ENCODE measurements at regions not wholly inside any gene's neighbourhood (a gene's known extent, or its start where the extent isn't known, plus 50 kb on each side); places are given as distances from the start of the nearest gene placed in this dataset.
A peak's percentile ranks its signal among the peaks of the same experiment; 100 is the strongest.
"Not testable (repeated sequence)": the region's sequence is repeated elsewhere in the genome, so short reads cannot be mapped to it uniquely, and the experiment has no call there.

DNA sequence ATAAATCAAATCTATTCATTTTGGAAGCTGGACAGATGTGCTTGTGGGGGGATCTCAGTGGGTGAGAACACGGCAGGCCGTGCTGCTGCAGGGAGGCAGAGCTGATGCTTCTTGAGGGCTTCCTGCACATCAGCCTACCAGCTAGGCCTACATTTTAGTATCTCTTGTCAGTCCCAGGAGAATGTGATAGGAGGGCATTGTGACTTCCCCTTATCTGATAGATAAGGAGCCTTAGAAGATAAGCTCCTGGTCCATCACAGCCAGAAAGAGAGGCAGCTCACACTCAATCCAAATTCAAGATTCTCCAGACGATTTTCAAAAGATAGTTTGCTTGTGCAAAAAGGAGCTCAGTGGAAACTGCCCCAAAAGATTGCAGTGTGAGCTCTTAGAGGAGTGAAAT, 89.0 kb downstream of the SHANK2 start:
- no peak for ATAC-seq (ENCODE audit: low FRiP score)
- no peak for DNase-seq
- intact Hi-C loops (cut with DNase I), result no loop called here
- no peak overlapping the region for H3K4me3 ChIP-seq (ENCODE audit: low read length in 2 of 2)
- no peaks in the 10 kb centered on the region for H3K27me3 ChIP-seq (ENCODE audit: control insufficient read depth in 1 of 2, insufficient read depth in 2 of 2, low read length in 1 of 2)
- H3K9me3 ChIP-seq (ENCODE audit: control insufficient read depth, low read length), result peaks cover 3% of the 10 kb centered on the region
- no peak overlapping the region for H3K27ac ChIP-seq (ENCODE audit: low read depth in 1 of 2, low read length in 2 of 2)
- no peaks in the 10 kb centered on the region for H3K4me1 ChIP-seq (ENCODE audit: control insufficient read depth in 1 of 2, insufficient read depth in 2 of 2, low read length in 2 of 2)
- no peaks in the 10 kb centered on the region for H3K36me3 ChIP-seq (ENCODE audit: control insufficient read depth in 1 of 2, insufficient read depth in 2 of 2, low read length in 1 of 2)
- 63 to 72% methylated on average over 3 of the region's 3 CpGs for WGBS, 2 donors

DNA sequence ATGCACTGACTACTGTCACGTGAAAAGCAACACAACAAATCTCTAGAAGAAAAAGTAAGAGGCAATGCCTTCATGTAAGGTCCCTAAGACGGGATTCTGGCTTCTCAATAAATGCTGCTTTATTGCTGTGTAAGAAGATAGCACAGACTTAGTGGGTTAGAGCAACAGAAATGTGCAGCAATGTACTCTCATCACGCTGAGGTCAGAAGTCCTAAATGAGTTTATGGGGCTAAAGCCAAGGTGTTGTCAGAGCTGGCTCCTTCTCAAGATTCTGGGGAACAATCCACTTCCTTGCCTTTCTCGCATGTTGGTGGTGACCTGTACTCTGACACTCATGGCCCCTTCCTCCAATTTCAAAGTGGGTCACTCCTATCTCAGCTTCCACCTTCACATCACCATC, 93.4 kb downstream of the SHANK2 start:
- Histone ChIP-seq H3K27ac (ENCODE audit: low read depth in 1 of 2, low read length in 2 of 2) (no peak overlapping the region), H3K27me3 (ENCODE audit: control insufficient read depth in 1 of 2, insufficient read depth in 2 of 2, low read length in 1 of 2) (no peaks in the 10 kb centered on the region), H3K36me3 (ENCODE audit: control insufficient read depth in 1 of 2, insufficient read depth in 2 of 2, low read length in 1 of 2) (no peaks in the 10 kb centered on the region), H3K4me1 (ENCODE audit: control insufficient read depth in 1 of 2, insufficient read depth in 2 of 2, low read length in 2 of 2) (no peaks in the 10 kb centered on the region), H3K9me3 (ENCODE audit: control insufficient read depth, low read length) (peaks cover 3% of the 10 kb centered on the region), H3K4me3 (ENCODE audit: low read length in 2 of 2) (no peak overlapping the region)
- ATAC-seq (ENCODE audit: low FRiP score) (no peak), DNase-seq (no peak)
- intact Hi-C loops (cut with DNase I), result no loop called here
- 73 to 80% methylated on average over 4 of the region's 4 CpGs for WGBS, 2 donors

DNA sequence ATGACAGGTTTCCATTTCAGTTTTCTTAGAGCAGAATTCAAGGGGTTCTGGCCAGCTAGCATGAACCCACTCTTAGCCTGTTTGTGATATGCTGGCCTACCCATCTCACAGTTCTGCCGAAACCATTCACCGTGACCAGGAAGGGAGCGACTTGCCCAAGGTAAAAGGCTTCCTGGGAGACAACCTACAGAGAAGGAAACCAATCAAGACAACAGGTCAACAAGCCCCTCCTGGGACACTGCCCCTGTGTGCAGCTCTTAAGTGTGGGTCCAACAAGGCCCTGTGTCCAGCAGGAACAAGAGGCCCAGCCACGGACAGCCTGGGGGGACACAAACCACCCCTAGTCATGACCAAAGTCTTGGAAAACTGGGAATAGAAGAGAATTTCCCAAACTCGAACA, 94.7 kb downstream of the SHANK2 start:
- H3K36me3 ChIP-seq (ENCODE audit: control insufficient read depth in 1 of 2, insufficient read depth in 2 of 2, low read length in 1 of 2); H3K4me1 ChIP-seq (ENCODE audit: control insufficient read depth in 1 of 2, insufficient read depth in 2 of 2, low read length in 2 of 2); H3K27me3 ChIP-seq (ENCODE audit: control insufficient read depth in 1 of 2, insufficient read depth in 2 of 2, low read length in 1 of 2); intact Hi-C loops (cut with DNase I); ATAC-seq (ENCODE audit: low FRiP score); H3K27ac ChIP-seq (ENCODE audit: low read depth in 1 of 2, low read length in 2 of 2); H3K9me3 ChIP-seq (ENCODE audit: control insufficient read depth, low read length); H3K4me3 ChIP-seq (ENCODE audit: low read length in 2 of 2): not testable (repeated sequence)
- peak in 1 of 2 donors; percentile 28 for DNase-seq
- 84 to 90% methylated on average over 5 of the region's 5 CpGs for WGBS, 2 donors

DNA sequence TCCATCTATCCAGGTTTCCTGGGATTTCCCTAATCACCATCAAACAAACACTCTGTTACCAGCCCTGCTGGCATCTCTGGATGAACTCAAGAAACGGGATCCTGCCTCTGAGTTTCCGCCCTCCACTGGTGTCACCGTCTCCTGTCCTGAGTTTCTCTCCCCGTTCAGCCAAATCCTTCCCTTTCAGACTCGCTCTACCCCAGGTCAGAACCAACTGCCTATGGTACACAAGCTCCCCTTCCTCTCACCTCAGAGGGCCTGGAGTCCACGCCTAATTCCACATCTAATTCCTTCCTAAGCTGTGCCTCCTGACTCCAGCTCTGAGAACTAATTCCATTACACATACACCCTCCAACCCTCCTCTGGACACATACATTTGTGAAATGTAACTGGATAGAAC, 96.1 kb downstream of the SHANK2 start:
- Histone ChIP-seq H3K9me3 (ENCODE audit: control insufficient read depth, low read length) (peaks cover 3% of the 10 kb centered on the region), H3K27me3 (ENCODE audit: control insufficient read depth in 1 of 2, insufficient read depth in 2 of 2, low read length in 1 of 2) (no peaks in the 10 kb centered on the region), H3K36me3 (ENCODE audit: control insufficient read depth in 1 of 2, insufficient read depth in 2 of 2, low read length in 1 of 2) (no peaks in the 10 kb centered on the region), H3K4me1 (ENCODE audit: control insufficient read depth in 1 of 2, insufficient read depth in 2 of 2, low read length in 2 of 2) (no peaks in the 10 kb centered on the region), H3K4me3 (ENCODE audit: low read length in 2 of 2) (no peak overlapping the region), H3K27ac (ENCODE audit: low read depth in 1 of 2, low read length in 2 of 2) (no peak overlapping the region)
- intact Hi-C loops (cut with DNase I), result no loop called here
- 70 to 80% methylated on average over 6 of the region's 6 CpGs for WGBS, 2 donors
- ATAC-seq (ENCODE audit: low FRiP score) (no peak), DNase-seq (no peak)

DNA sequence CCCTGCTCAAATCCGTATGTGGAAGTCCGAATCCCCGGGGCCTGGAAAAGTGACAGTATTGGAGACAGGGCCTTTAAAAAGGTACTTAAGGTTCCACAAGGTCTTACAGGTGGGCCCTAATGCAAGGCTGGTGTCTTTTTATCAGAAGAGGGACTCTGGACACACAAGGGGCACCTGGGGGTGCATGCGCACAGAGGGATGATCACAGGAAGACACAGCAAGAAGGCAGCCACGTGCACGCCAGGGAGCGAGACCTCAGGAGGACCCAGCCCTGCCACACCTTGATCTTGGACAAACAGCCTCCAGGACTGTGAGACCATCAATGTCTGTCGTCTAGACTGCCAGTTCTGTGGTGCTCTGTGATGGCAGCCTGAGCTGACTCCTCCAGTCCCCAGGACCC, 96.5 kb downstream of the SHANK2 start:
- Histone ChIP-seq H3K4me1 (ENCODE audit: control insufficient read depth in 1 of 2, insufficient read depth in 2 of 2, low read length in 2 of 2) (no peaks in the 10 kb centered on the region), H3K4me3 (ENCODE audit: low read length in 2 of 2) (no peak overlapping the region), H3K27me3 (ENCODE audit: control insufficient read depth in 1 of 2, insufficient read depth in 2 of 2, low read length in 1 of 2) (no peaks in the 10 kb centered on the region), H3K9me3 (ENCODE audit: control insufficient read depth, low read length) (peaks cover 3% of the 10 kb centered on the region), H3K27ac (ENCODE audit: low read depth in 1 of 2, low read length in 2 of 2) (no peak overlapping the region), H3K36me3 (ENCODE audit: control insufficient read depth in 1 of 2, insufficient read depth in 2 of 2, low read length in 1 of 2) (no peaks in the 10 kb centered on the region)
- intact Hi-C loops (cut with DNase I), result no loop called here
- 90% methylated on average over 8 of the region's 8 CpGs for WGBS, 2 donors
- ATAC-seq (ENCODE audit: low FRiP score), result no peak
- no peak for DNase-seq

DNA sequence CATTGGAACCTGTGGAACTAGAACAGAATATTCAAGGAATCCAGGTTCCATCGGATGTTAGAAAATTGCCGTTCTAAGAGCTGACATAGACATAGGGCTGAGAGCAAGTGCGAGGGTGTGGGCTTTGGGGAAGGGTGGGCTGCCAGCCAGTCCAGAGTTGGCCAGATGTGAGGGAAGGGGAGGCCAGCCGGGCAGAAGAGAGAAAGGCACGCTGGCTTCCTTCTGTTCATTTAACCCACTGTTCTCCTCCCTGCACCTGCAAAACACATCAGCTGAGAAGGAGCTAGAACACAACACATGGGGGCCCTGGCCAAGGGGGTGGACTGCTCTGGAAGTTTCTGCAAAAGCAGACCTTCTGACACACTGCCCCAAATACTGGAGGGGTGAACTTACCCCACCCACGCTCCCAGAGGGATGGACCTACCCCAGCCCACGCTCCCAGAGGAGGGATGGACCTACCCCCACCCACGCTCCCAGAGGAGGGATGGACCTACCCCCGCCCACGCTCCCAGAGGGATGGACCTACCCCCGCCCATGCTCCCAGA, 98.0 kb downstream of the SHANK2 start:
- Histone ChIP-seq H3K9me3 (ENCODE audit: control insufficient read depth, low read length) (peaks cover 3% of the 10 kb centered on the region), H3K27ac (ENCODE audit: low read depth in 1 of 2, low read length in 2 of 2) (no peak overlapping the region), H3K4me1 (ENCODE audit: control insufficient read depth in 1 of 2, insufficient read depth in 2 of 2, low read length in 2 of 2) (no peaks in the 10 kb centered on the region), H3K4me3 (ENCODE audit: low read length in 2 of 2) (no peak overlapping the region), H3K36me3 (ENCODE audit: control insufficient read depth in 1 of 2, insufficient read depth in 2 of 2, low read length in 1 of 2) (no peaks in the 10 kb centered on the region), H3K27me3 (ENCODE audit: control insufficient read depth in 1 of 2, insufficient read depth in 2 of 2, low read length in 1 of 2) (no peaks in the 10 kb centered on the region)
- DNase-seq, result no peak
- intact Hi-C loops (cut with DNase I), result no loop called here
- no peak for ATAC-seq (ENCODE audit: low FRiP score)
- WGBS, 2 donors, result 66% methylated on average over 11 of the region's 11 CpGs

DNA sequence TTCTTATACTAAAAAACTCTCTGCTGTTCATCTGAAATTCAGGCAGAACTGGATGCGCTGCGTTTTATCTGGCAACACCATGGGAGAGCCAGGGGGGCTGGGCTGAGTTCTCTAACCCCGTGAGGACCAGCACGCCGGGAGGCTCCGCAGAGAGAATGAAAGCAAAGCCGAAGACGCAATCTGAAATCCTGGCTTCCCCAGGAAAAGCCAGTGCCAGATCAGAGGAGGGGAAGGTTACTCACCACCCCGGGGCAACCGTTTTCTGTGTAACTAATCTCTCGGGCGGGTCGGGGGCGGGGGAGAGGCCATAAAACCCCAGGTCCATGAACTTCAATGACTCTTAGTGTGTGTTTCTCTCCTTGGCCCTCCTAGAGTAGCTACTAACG, 99.4 kb downstream of the SHANK2 start:
- Histone ChIP-seq H3K4me3 (ENCODE audit: low read length in 2 of 2) (no peak overlapping the region), H3K27me3 (ENCODE audit: control insufficient read depth in 1 of 2, insufficient read depth in 2 of 2, low read length in 1 of 2) (no peaks in the 10 kb centered on the region), H3K27ac (ENCODE audit: low read depth in 1 of 2, low read length in 2 of 2) (no peak overlapping the region), H3K4me1 (ENCODE audit: control insufficient read depth in 1 of 2, insufficient read depth in 2 of 2, low read length in 2 of 2) (no peaks in the 10 kb centered on the region), H3K9me3 (ENCODE audit: control insufficient read depth, low read length) (no peaks in the 10 kb centered on the region), H3K36me3 (ENCODE audit: control insufficient read depth in 1 of 2, insufficient read depth in 2 of 2, low read length in 1 of 2) (no peaks in the 10 kb centered on the region)
- ATAC-seq (ENCODE audit: low FRiP score), result no peak
- DNase-seq, result no peak
- intact Hi-C loops (cut with DNase I), result no loop called here
- 1 to 2% methylated on average over 15 of the region's 15 CpGs for WGBS, 2 donors

DNA sequence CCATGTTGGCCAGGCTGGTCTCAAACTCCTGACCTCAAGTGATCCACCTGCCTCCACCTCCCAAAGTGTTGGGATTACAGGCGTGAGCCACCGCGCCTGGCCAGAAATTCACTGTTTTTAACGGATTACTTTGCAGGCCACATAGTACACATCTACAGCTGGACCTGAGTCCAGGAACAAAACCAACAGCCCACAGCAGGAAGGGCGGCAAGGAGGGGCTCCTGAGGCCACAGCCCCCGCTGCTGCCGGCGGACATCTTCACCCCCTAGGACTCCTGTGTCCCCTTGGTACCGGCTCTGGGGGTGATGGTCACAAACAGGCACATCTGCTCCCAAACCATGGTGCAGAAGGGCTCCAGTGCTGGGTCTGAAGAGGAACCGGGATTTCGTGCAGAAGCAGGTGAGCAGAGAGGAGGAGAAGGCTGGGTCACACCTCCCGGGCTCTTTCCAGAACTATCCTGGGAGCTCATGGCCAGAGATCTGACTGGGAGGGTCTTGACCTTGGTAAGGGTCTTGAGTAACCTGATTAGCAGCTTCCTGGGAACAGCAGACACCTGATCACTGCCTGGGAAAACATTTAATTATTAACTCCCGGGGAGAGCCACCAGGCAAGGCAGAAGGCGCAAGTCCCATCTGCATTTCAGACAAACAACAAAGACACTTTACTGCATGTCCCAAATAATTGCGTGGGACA, 99.9 kb downstream of the SHANK2 start:
- H3K4me1 ChIP-seq (ENCODE audit: control insufficient read depth in 1 of 2, insufficient read depth in 2 of 2, low read length in 2 of 2); intact Hi-C loops (cut with DNase I); H3K36me3 ChIP-seq (ENCODE audit: control insufficient read depth in 1 of 2, insufficient read depth in 2 of 2, low read length in 1 of 2); H3K27ac ChIP-seq (ENCODE audit: low read depth in 1 of 2, low read length in 2 of 2); H3K4me3 ChIP-seq (ENCODE audit: low read length in 2 of 2); DNase-seq; H3K27me3 ChIP-seq (ENCODE audit: control insufficient read depth in 1 of 2, insufficient read depth in 2 of 2, low read length in 1 of 2); ATAC-seq (ENCODE audit: low FRiP score); H3K9me3 ChIP-seq (ENCODE audit: control insufficient read depth, low read length): not testable (repeated sequence)
- 64% methylated on average over 15 of the region's 15 CpGs for WGBS, 2 donors

DNA sequence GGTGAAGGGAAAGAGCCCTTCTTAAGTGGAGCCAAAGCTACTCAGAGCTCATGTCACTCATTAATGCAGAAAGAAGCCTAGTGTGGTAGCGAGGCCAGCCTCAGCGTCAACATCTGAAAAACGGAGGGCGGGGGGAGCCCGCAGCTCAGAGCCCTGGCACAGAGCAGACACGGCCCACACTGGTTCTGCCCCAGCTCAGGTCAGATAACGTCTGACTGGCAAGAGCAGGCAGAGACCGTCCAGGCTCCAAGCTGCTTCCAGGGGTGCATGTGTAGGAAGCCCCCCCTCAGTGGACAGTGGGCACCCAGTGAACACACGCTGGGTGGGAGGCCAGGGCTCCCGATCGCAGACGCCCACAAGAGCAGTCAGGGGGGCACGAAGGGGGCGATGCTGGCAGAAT, 100.8 kb downstream of the SHANK2 start:
- DNase-seq (no peak), ATAC-seq (ENCODE audit: low FRiP score) (no peak)
- intact Hi-C loops (cut with DNase I), result no loop called here
- no peaks in the 10 kb centered on the region for H3K9me3 ChIP-seq (ENCODE audit: control insufficient read depth, low read length)
- no peaks in the 10 kb centered on the region for H3K4me1 ChIP-seq (ENCODE audit: control insufficient read depth in 1 of 2, insufficient read depth in 2 of 2, low read length in 2 of 2)
- no peak overlapping the region for H3K4me3 ChIP-seq (ENCODE audit: low read length in 2 of 2)
- no peak overlapping the region for H3K27ac ChIP-seq (ENCODE audit: low read depth in 1 of 2, low read length in 2 of 2)
- no peaks in the 10 kb centered on the region for H3K36me3 ChIP-seq (ENCODE audit: control insufficient read depth in 1 of 2, insufficient read depth in 2 of 2, low read length in 1 of 2)
- H3K27me3 ChIP-seq (ENCODE audit: control insufficient read depth in 1 of 2, insufficient read depth in 2 of 2, low read length in 1 of 2), result no peaks in the 10 kb centered on the region
- WGBS, 2 donors, result 71 to 73% methylated on average over 14 of the region's 14 CpGs

All from aorta (tissue), 5 donors.